ENCODE measurements at regions not wholly inside any gene's neighbourhood (a gene's known extent, or its start where the extent isn't known, plus 50 kb on each side); places are given as distances from the start of the nearest gene placed in this dataset.

GRCh38 chr5:1704266-1704665 lies 95.4 kb downstream of the MRPL36 start:
- no peak for DNase-seq

GRCh38 chr5:1703352-1704050 lies 96.1 kb downstream of the MRPL36 start:
- no peak for DNase-seq

GRCh38 chr5:1702318-1702717 lies 97.3 kb downstream of the MRPL36 start:
- DNase-seq: no peak

- no peak for DNase-seq
Measured at GRCh38 chr5:1701884-1702283, 97.8 kb downstream of the MRPL36 start.

- DNase-seq: no peak
Measured at GRCh38 chr5:1701216-1701864, 98.3 kb downstream of the MRPL36 start.

GRCh38 chr5:1699394-1699793 lies 100.2 kb downstream of the MRPL36 start:
- DNase-seq: no peak

GRCh38 chr5:1698589-1699316 lies 100.9 kb downstream of the MRPL36 start:
- DNase-seq: no peak

- DNase-seq: no peak
Measured at GRCh38 chr5:1692381-1692780, 107.3 kb downstream of the MRPL36 start.

GRCh38 chr5:1687301-1687970 lies 112.2 kb downstream of the MRPL36 start:
- no peak for DNase-seq

- DNase-seq: no peak
Measured at GRCh38 chr5:1686016-1686802, 113.4 kb downstream of the MRPL36 start.

- no peak for DNase-seq
Measured at GRCh38 chr5:1685066-1685465, 114.6 kb downstream of the MRPL36 start.

- no peak for DNase-seq
Measured at GRCh38 chr5:1681955-1682354, 117.7 kb downstream of the MRPL36 start.

- DNase-seq: no peak
Measured at GRCh38 chr5:1673042-1673677, 126.5 kb downstream of the MRPL36 start.

GRCh38 chr5:1672396-1672795 lies 127.2 kb downstream of the MRPL36 start:
- no peak for DNase-seq

- no peak for DNase-seq
Measured at GRCh38 chr5:1671351-1671750, 128.3 kb downstream of the MRPL36 start.

GRCh38 chr5:1670351-1670750 lies 129.3 kb downstream of the MRPL36 start:
- DNase-seq: no peak

GRCh38 chr5:1669276-1670155 lies 130.1 kb downstream of the MRPL36 start:
- no peak for DNase-seq

GRCh38 chr5:1668141-1668721 lies 131.4 kb downstream of the MRPL36 start:
- no peak for DNase-seq

GRCh38 chr5:1667648-1668140 lies 131.9 kb downstream of the MRPL36 start:
- no peak for DNase-seq

GRCh38 chr5:1666812-1667588 lies 132.6 kb downstream of the MRPL36 start:
- DNase-seq: no peak

Data from GOT3 (cell line).